ENCODE measurements at regions not wholly inside any gene's neighbourhood (a gene's known extent, or its start where the extent isn't known, plus 50 kb on each side); places are given as distances from the start of the nearest gene placed in this dataset.
"Not testable (repeated sequence)": the region's sequence is repeated elsewhere in the genome, so short reads cannot be mapped to it uniquely, and the experiment has no call there.

- DNase-seq, result no peak
Observed at GRCh38 chr2:236370847-236371409, 106.7 kb upstream of the ASB18 start.

- no peak for DNase-seq
Observed at GRCh38 chr2:236375973-236376476, 111.8 kb upstream of the ASB18 start.

- no peak for DNase-seq
Observed at GRCh38 chr2:236376566-236377244, 112.5 kb upstream of the ASB18 start.

GRCh38 chr2:236380051-236380612, 115.9 kb upstream of the ASB18 start:
- DNase-seq, result no peak

- DNase-seq, result not testable (repeated sequence)
Observed at GRCh38 chr2:236381253-236381652, 117.0 kb upstream of the ASB18 start.

- DNase-seq, result not testable (repeated sequence)
Observed at GRCh38 chr2:236389284-236390216, 125.3 kb upstream of the ASB18 start.

- DNase-seq, result no peak
Observed at GRCh38 chr2:236393101-236393500, 128.9 kb upstream of the ASB18 start.

- DNase-seq, result no peak
Observed at GRCh38 chr2:236393581-236393980, 129.4 kb upstream of the ASB18 start.

- DNase-seq, result no peak
Observed at GRCh38 chr2:236394571-236394970, 130.4 kb upstream of the ASB18 start.

- DNase-seq, result no peak
Observed at GRCh38 chr2:236395067-236395466, 130.9 kb upstream of the ASB18 start.

GRCh38 chr2:236396818-236397350, 132.7 kb upstream of the ASB18 start:
- no peak for DNase-seq

GRCh38 chr2:236397681-236398080, 133.5 kb upstream of the ASB18 start:
- no peak for DNase-seq

GRCh38 chr2:236399409-236399808, 135.2 kb upstream of the ASB18 start:
- DNase-seq, result no peak

GRCh38 chr2:236400046-236400574, 135.9 kb upstream of the ASB18 start:
- DNase-seq, result no peak

- no peak for DNase-seq
Observed at GRCh38 chr2:236400594-236401360, 136.6 kb upstream of the ASB18 start.

- no peak for DNase-seq
Observed at GRCh38 chr2:236402033-236402790, 138.0 kb upstream of the ASB18 start.

GRCh38 chr2:236403125-236403524, 138.9 kb upstream of the ASB18 start:
- no peak for DNase-seq

GRCh38 chr2:236403811-236404210, 139.6 kb upstream of the ASB18 start:
- no peak for DNase-seq

GRCh38 chr2:236404346-236404745, 140.1 kb upstream of the ASB18 start:
- DNase-seq, result no peak

- DNase-seq, result no peak
Observed at GRCh38 chr2:236405357-236405756, 141.2 kb upstream of the ASB18 start.
